ENCODE measurements at regions not wholly inside any gene's neighbourhood (a gene's known extent, or its start where the extent isn't known, plus 50 kb on each side); places are given as distances from the start of the nearest gene placed in this dataset.

DNA sequence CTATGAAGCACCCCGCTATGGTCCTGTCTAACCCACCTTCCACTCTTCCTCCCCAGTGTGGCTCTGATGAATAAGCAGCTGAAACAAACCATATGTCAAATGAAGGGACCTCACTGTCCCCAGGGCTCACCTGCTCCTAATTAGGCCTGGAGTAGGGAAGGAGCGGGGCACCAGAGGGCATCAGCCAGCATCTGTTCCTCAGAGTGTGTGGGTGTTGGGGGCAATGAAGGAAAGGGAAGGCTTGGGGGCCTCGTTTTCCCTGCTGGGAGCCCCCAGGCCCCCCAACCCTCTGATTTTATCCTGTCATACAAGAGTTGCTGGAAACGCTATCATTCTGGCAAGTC lies 274.7 kb downstream of the HAUS1 start:
- H3K4me3 ChIP-seq (ENCODE audit: insufficient read depth, low read depth, low read length), result no peak overlapping the region

DNA sequence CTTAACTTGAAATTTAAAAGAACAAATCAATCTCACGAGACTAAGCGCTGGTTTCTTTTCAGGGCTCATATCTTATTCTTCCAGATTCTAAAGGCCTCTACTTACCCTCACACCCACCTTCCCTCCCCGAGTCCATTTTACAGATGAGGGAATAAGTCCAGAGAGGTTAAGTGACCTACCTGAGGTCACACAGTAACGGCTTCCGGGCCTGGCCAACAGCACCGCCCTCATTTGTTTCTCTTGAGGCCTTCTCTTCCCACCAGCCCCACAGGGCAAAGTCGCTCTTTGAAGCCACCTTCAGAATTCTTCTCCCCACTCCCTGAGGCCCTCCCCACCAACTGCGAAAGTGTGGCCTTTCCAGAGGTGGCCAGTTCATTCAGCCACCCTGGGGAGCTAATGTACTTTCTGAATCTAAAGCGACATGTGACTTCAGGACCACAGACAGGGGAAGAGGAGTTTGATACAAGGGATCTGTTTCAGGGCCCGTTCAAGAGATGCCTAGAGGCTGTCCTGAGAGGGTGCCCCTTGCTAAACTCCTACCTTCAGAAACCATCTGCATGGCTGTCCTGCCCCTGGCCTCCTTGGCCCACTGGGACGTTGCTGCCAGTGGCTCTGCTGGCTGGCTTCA lies 275.3 kb downstream of the HAUS1 start:
- Mint-ChIP-seq H3K27ac (ENCODE audit: unreplicated experiment) (no peak overlapping the region), H3K27me3 (ENCODE audit: low read depth, unreplicated experiment) (peaks cover 46% of the 10 kb centered on the region), H3K9me3 (ENCODE audit: unreplicated experiment) (peaks cover 2% of the 10 kb centered on the region), H3K36me3 (ENCODE audit: low read depth, unreplicated experiment) (no peaks in the 10 kb centered on the region), H3K4me1 (ENCODE audit: low read depth, unreplicated experiment) (no peaks in the 10 kb centered on the region), H3K4me3 (ENCODE audit: unreplicated experiment) (no peak overlapping the region)
- Histone ChIP-seq H3K9me3 (ENCODE audit: insufficient read depth, low read depth, low read length) (no peaks in the 10 kb centered on the region), H3K4me2 (ENCODE audit: low read length) (no peak overlapping the region), H2AFZ (ENCODE audit: low read depth, low read length) (no peak overlapping the region), H3K4me3 (ENCODE audit: insufficient read depth, low read depth, low read length) (no peak overlapping the region), H3K9ac (ENCODE audit: low read length) (no peak overlapping the region), H3K27ac (ENCODE audit: low read depth, low read length) (no peak overlapping the region), H3K27me3 (ENCODE audit: insufficient read depth, low read length) (peaks cover 2% of the 10 kb centered on the region), H4K20me1 (ENCODE audit: insufficient read depth, low read length) (no peaks in the 10 kb centered on the region), H3K36me3 (ENCODE audit: insufficient read depth, low read length) (no peaks in the 10 kb centered on the region), H3K79me2 (ENCODE audit: insufficient read depth, low read length) (no peaks in the 10 kb centered on the region), H3K4me1 (ENCODE audit: insufficient read depth, low read length) (no peaks in the 10 kb centered on the region)
- FAIRE-seq (no peak), DNase-seq (ENCODE audit: low read depth) (no peak)
- no peak for TF ChIP-seq EZH2 (IDR thresholded peaks at IDR 0.05; ENCODE audit: insufficient read depth, low read length)
- TF ChIP-seq, protein P1, sequence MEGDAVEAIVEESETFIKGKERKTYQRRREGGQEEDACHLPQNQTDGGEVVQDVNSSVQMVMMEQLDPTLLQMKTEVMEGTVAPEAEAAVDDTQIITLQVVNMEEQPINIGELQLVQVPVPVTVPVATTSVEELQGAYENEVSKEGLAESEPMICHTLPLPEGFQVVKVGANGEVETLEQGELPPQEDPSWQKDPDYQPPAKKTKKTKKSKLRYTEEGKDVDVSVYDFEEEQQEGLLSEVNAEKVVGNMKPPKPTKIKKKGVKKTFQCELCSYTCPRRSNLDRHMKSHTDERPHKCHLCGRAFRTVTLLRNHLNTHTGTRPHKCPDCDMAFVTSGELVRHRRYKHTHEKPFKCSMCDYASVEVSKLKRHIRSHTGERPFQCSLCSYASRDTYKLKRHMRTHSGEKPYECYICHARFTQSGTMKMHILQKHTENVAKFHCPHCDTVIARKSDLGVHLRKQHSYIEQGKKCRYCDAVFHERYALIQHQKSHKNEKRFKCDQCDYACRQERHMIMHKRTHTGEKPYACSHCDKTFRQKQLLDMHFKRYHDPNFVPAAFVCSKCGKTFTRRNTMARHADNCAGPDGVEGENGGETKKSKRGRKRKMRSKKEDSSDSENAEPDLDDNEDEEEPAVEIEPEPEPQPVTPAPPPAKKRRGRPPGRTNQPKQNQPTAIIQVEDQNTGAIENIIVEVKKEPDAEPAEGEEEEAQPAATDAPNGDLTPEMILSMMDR (IDR thresholded peaks at IDR 0.05; ENCODE audit: insufficient read depth, low read depth, low read length), result no peak

More for the DNA sequence above, 274.7 kb downstream of the HAUS1 start:
- TF ChIP-seq, protein P1 (IDR thresholded peaks at IDR 0.05; ENCODE audit: insufficient read depth, low read depth, low read length), result no peak
- TF ChIP-seq EZH2 (IDR thresholded peaks at IDR 0.05; ENCODE audit: insufficient read depth, low read length), result no peak
- Histone ChIP-seq H3K27ac (ENCODE audit: low read depth, low read length) (no peak overlapping the region), H2AFZ (ENCODE audit: low read depth, low read length) (no peak overlapping the region), H3K27me3 (ENCODE audit: insufficient read depth, low read length) (peaks cover 2% of the 10 kb centered on the region), H4K20me1 (ENCODE audit: insufficient read depth, low read length) (no peaks in the 10 kb centered on the region), H3K4me1 (ENCODE audit: insufficient read depth, low read length) (no peaks in the 10 kb centered on the region), H3K4me2 (ENCODE audit: low read length) (no peak overlapping the region), H3K36me3 (ENCODE audit: insufficient read depth, low read length) (no peaks in the 10 kb centered on the region), H3K9me3 (ENCODE audit: insufficient read depth, low read depth, low read length) (no peaks in the 10 kb centered on the region), H3K9ac (ENCODE audit: low read length) (no peak overlapping the region), H3K79me2 (ENCODE audit: insufficient read depth, low read length) (no peaks in the 10 kb centered on the region)
- Mint-ChIP-seq H3K4me3 (ENCODE audit: unreplicated experiment) (no peak overlapping the region), H3K36me3 (ENCODE audit: low read depth, unreplicated experiment) (no peaks in the 10 kb centered on the region), H3K27me3 (ENCODE audit: low read depth, unreplicated experiment) (peaks cover 48% of the 10 kb centered on the region), H3K4me1 (ENCODE audit: low read depth, unreplicated experiment) (no peaks in the 10 kb centered on the region), H3K27ac (ENCODE audit: unreplicated experiment) (no peak overlapping the region), H3K9me3 (ENCODE audit: unreplicated experiment) (peaks cover 2% of the 10 kb centered on the region)
- no peak for DNase-seq (ENCODE audit: low read depth)
- no peak for FAIRE-seq

DNA sequence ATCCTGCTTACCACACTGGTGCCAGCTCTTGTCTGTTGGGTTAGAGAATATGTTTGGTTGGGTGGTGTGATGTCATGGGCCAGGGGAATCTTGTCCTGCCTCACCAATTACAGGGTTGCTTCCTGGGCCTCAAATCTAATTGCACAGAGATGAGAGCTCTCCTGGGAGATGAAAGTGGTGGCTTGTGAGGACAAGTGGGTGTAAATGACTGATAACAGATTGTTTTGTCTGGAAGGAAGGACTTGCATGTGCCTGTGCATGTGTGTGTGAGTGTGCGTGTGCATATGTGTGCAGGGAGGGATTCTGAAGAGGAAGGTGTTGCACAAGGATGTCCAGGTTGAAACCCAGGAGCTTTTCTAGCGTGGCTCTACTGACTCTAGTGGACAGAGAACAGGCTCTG lies 271.9 kb downstream of the LOXHD1 start:
- Histone ChIP-seq H3K36me3 (ENCODE audit: insufficient read depth, low read length) (no peaks in the 10 kb centered on the region), H3K27me3 (ENCODE audit: insufficient read depth, low read length) (peaks cover 14% of the 10 kb centered on the region)

More for the DNA sequence above, 271.9 kb downstream of the LOXHD1 start:
- H3K27me3 Mint-ChIP-seq (ENCODE audit: low read depth, unreplicated experiment), result peaks cover 43% of the 10 kb centered on the region
- H3K79me2 ChIP-seq (ENCODE audit: insufficient read depth, low read length), result no peaks in the 10 kb centered on the region
- no peak overlapping the region for H3K9ac ChIP-seq (ENCODE audit: low read length)
- TF ChIP-seq, protein P1 (IDR thresholded peaks at IDR 0.05; ENCODE audit: insufficient read depth, low read depth, low read length), result no peak
- TF ChIP-seq EZH2 (IDR thresholded peaks at IDR 0.05; ENCODE audit: insufficient read depth, low read length), result no peak
- no peaks in the 10 kb centered on the region for H3K4me1 Mint-ChIP-seq (ENCODE audit: low read depth, unreplicated experiment)
- H3K9me3 Mint-ChIP-seq (ENCODE audit: unreplicated experiment), result peaks cover 4% of the 10 kb centered on the region
- no peak overlapping the region for H3K4me2 ChIP-seq (ENCODE audit: low read length)
- H2AFZ ChIP-seq (ENCODE audit: low read depth, low read length), result no peak overlapping the region
- no peak overlapping the region for H3K4me3 ChIP-seq (ENCODE audit: insufficient read depth, low read depth, low read length)
- no peak overlapping the region for H3K27ac Mint-ChIP-seq (ENCODE audit: unreplicated experiment)
- no peak for FAIRE-seq
- H3K4me3 Mint-ChIP-seq (ENCODE audit: unreplicated experiment), result no peak overlapping the region
- H3K4me1 ChIP-seq (ENCODE audit: insufficient read depth, low read length), result peaks cover 5% of the 10 kb centered on the region
- H4K20me1 ChIP-seq (ENCODE audit: insufficient read depth, low read length), result no peaks in the 10 kb centered on the region
- H3K9me3 ChIP-seq (ENCODE audit: insufficient read depth, low read depth, low read length), result no peaks in the 10 kb centered on the region
- H3K27ac ChIP-seq (ENCODE audit: low read depth, low read length), result no peak overlapping the region
- no peaks in the 10 kb centered on the region for H3K36me3 Mint-ChIP-seq (ENCODE audit: low read depth, unreplicated experiment)
- DNase-seq (ENCODE audit: low read depth), result no peak

Measured in astrocyte (in vitro differentiated cells and primary cell).